D721Med (cell line): ENCODE measurements at regions not wholly inside any gene's neighbourhood (a gene's known extent, or its start where the extent isn't known, plus 50 kb on each side); places are given as distances from the start of the nearest gene placed in this dataset.

ENCODE experiments used
- DNase-seq: peaks from one replicate; pipeline ENCODE4 v3.0.0; 2011; ENCODE audit warnings: low spot score; ENCODE audit not compliant: insufficient read length
- FAIRE-seq: peaks from 2 replicates; lab custom pipeline; 2011; peaks lifted over from hg19 to GRCh38; lab: Jason Lieb, UNC
- TF ChIP-seq, protein P1 (sequence below): IDR thresholded peaks from 2 replicates; pipeline ENCODE4 v1.5.1; 2012; ENCODE audit warnings: mild to moderate bottlenecking, control low read depth; ENCODE audit not compliant: insufficient read depth; ENCODE audit errors: missing control alignments

GRCh38 chr13:104816726-104817125, 1718.7 kb downstream of the EFNB2 start:
- TF ChIP-seq, protein P1, sequence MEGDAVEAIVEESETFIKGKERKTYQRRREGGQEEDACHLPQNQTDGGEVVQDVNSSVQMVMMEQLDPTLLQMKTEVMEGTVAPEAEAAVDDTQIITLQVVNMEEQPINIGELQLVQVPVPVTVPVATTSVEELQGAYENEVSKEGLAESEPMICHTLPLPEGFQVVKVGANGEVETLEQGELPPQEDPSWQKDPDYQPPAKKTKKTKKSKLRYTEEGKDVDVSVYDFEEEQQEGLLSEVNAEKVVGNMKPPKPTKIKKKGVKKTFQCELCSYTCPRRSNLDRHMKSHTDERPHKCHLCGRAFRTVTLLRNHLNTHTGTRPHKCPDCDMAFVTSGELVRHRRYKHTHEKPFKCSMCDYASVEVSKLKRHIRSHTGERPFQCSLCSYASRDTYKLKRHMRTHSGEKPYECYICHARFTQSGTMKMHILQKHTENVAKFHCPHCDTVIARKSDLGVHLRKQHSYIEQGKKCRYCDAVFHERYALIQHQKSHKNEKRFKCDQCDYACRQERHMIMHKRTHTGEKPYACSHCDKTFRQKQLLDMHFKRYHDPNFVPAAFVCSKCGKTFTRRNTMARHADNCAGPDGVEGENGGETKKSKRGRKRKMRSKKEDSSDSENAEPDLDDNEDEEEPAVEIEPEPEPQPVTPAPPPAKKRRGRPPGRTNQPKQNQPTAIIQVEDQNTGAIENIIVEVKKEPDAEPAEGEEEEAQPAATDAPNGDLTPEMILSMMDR: no peak
- FAIRE-seq (no peak), DNase-seq (no peak)

DNA sequence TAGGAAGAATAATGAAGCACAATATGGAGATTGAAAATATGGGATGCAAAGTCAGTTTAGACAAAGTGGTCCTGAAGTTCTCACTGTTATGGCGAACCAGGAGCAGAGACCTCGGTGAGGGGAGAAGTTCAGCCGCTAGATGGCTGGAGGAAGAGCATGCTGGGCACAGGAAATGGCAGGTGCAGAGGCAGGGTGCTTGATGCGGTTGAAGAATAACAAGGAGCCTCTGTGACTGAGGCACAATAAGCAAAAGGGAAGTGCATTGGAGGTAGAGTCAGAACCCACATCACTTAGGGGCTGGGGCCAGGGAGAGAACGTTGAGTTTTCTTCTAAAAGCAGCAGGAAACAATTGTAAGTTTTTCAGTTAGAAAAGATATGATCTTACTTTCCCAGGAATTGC, 1725.2 kb downstream of the EFNB2 start:
- FAIRE-seq: no peak
- TF ChIP-seq, protein P1: no peak
- DNase-seq: no peak

DNA sequence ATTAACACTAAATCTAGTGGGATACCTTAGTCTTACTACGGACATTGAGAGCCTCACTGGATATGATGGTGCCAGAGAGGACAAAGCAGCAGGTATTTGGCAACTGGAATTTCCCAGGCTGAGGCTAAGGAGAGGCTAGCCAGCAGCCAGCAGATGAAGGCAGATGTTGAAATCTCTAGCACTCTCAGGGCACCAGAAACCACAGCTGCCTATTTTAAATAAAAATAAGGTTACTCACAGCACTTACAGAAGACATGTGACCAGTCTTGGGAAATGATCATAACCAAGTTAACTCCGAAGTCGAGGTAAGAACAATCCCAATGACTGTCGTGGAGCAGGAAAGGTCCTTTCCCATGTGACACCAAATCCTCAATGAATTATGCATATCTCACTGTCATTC, 1726.0 kb downstream of the EFNB2 start:
- DNase-seq: no peak
- TF ChIP-seq, protein P1: no peak
- no peak for FAIRE-seq

DNA sequence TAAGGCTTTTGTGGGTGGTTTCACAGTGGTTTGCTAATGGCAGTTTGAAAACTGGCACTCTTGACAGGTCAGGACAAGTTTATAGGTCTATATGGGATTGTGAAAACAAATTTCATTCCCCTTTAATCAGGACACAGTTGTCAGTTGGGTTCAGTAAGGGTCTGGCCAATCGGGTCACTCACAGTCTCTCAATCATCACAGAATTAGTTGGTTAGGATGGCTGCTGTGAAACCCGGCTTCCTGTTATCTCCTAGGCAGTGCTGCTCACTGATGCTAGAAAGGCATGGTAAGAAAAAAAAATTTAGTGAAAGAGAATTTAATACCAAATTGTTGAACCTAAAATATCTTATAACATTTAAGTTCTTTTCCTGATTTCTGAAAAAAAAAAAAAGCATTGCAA, 1730.1 kb downstream of the EFNB2 start:
- DNase-seq (no peak), FAIRE-seq (no peak)
- TF ChIP-seq, protein P1: no peak

DNA sequence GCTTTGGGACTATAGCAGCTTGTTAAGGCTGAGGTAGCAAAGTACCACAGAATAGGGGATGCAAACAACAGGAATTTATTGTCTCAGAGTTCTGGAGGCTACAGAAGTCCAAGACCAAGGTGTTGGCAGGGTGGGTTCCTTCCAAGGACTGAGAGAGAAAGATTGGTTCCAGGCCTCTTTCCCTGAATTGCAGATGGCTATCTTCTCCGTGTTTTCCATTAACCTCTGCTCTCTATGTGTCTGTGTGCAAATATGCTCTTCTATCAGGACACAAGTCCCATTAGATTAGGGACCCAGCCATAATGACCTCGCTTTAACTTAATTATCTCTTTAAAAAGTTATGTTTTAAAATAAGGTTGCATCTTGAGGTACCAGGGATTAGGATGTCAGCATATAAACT, 1732.9 kb upstream of the SLC10A2 start:
- FAIRE-seq (no peak), DNase-seq (no peak)
- TF ChIP-seq, protein P1: no peak

- TF ChIP-seq, protein P1: no peak
- DNase-seq (no peak), FAIRE-seq (no peak)
These were observed 1732.3 kb upstream of the SLC10A2 start for GRCh38 chr13:104798486-104798885.

DNA sequence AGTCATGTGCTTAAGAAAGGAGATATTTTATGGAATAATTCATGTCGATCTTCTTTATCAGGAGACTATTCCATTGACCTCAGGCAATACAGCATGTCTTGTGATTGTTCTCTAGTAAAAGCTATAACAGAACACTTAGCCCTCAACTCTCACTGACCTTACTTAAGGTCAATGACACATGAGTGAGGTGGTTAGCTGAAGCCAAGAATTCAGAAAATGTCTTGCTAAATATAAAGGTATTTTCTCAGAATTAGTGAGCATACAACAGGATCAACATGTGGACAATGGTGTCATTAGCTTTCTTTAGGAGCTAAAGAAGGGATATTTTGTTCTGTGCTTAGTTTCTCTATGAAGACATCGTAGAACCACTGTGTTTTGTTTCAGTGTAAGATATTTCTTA, 1730.4 kb upstream of the SLC10A2 start:
- TF ChIP-seq, protein P1: no peak
- no peak for DNase-seq
- FAIRE-seq: no peak
